ENCODE measurements at regions not wholly inside any gene's neighbourhood (a gene's known extent, or its start where the extent isn't known, plus 50 kb on each side); places are given as distances from the start of the nearest gene placed in this dataset.

GRCh38 chr5:84650429-84650828 is 265.7 kb upstream of the EDIL3 start:
- TF ChIP-seq SUZ12 (IDR thresholded peaks at IDR 0.05) (no peak), BHLHE40 (IDR thresholded peaks at IDR 0.05; ENCODE audit: borderline replicate concordance) (no peak), FOXK2 (IDR thresholded peaks at IDR 0.05) (no peak), LEF1 (IDR thresholded peaks at IDR 0.05; ENCODE audit: borderline replicate concordance) (no peak), CTBP1 (IDR thresholded peaks at IDR 0.05; ENCODE audit: borderline replicate concordance) (no peak), L3MBTL2 (conservative IDR thresholded peaks at IDR 0.05) (no peak), NFRKB (IDR thresholded peaks at IDR 0.05) (no peak), FOXM1 (IDR thresholded peaks at IDR 0.05; ENCODE audit: borderline replicate concordance) (no peak), SP1 (IDR thresholded peaks at IDR 0.05) (no peak), PKNOX1 (IDR thresholded peaks at IDR 0.05) (no peak), ELF4 (IDR thresholded peaks at IDR 0.05) (no peak), FOXA1 (IDR thresholded peaks at IDR 0.05) (no peak), HDGF (IDR thresholded peaks at IDR 0.05; ENCODE audit: borderline replicate concordance) (no peak), TARDBP (IDR thresholded peaks at IDR 0.05) (no peak), ZNF384 (IDR thresholded peaks at IDR 0.05) (no peak), ARNT (IDR thresholded peaks at IDR 0.05) (no peak)
- DNase-seq (ENCODE audit: extremely low spot score): no peak
- ChIA-PET CTCF (no interaction called here), POLR2A (no interaction called here)

DNA sequence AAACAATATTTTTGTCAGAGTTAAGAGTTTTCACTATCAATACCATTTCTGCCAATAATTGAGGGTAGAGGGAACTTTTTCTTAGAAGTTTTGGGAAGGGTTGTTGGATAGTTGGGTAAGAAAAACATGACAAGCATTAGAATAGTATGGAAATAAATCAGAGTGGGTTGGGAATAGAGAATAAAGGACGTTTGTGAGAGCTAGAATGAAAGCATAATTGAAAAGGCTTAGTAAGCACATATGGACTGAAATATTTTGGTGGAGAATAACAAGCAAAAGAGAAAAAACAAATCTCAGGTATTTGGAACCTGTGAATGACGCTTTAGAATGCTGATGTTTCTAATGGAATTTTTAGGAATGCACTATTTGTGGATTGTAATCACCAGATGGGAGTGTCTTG is 262.9 kb upstream of the EDIL3 start:
- DNase-seq (ENCODE audit: extremely low spot score): no peak
- CTCF ChIA-PET: no interaction called here
- POLR2A ChIA-PET: no interaction called here
- TF ChIP-seq SUZ12 (IDR thresholded peaks at IDR 0.05) (no peak), HDGF (IDR thresholded peaks at IDR 0.05; ENCODE audit: borderline replicate concordance) (no peak), FOXM1 (IDR thresholded peaks at IDR 0.05; ENCODE audit: borderline replicate concordance) (no peak), ZNF384 (IDR thresholded peaks at IDR 0.05) (no peak), LEF1 (IDR thresholded peaks at IDR 0.05; ENCODE audit: borderline replicate concordance) (no peak), TARDBP (IDR thresholded peaks at IDR 0.05) (no peak), ELF4 (IDR thresholded peaks at IDR 0.05) (no peak), PKNOX1 (IDR thresholded peaks at IDR 0.05) (no peak), SP1 (IDR thresholded peaks at IDR 0.05) (no peak), ARNT (IDR thresholded peaks at IDR 0.05) (no peak), L3MBTL2 (conservative IDR thresholded peaks at IDR 0.05) (no peak)

GRCh38 chr5:84642795-84643194 is 258.1 kb upstream of the EDIL3 start:
- TF ChIP-seq FOXM1 (IDR thresholded peaks at IDR 0.05; ENCODE audit: borderline replicate concordance): no peak
- no peak for TF ChIP-seq ZNF384 (IDR thresholded peaks at IDR 0.05)
- no peak for TF ChIP-seq NFRKB (IDR thresholded peaks at IDR 0.05)
- TF ChIP-seq ARNT (IDR thresholded peaks at IDR 0.05): no peak
- no peak for TF ChIP-seq BHLHE40 (IDR thresholded peaks at IDR 0.05; ENCODE audit: borderline replicate concordance)
- TF ChIP-seq HDGF (IDR thresholded peaks at IDR 0.05; ENCODE audit: borderline replicate concordance): no peak
- TF ChIP-seq FOXA1 (IDR thresholded peaks at IDR 0.05): no peak
- TF ChIP-seq CTBP1 (IDR thresholded peaks at IDR 0.05; ENCODE audit: borderline replicate concordance): no peak
- TF ChIP-seq LEF1 (IDR thresholded peaks at IDR 0.05; ENCODE audit: borderline replicate concordance): no peak
- no peak for TF ChIP-seq FOXK2 (IDR thresholded peaks at IDR 0.05)
- no peak for TF ChIP-seq SP1 (IDR thresholded peaks at IDR 0.05)
- no peak for TF ChIP-seq PKNOX1 (IDR thresholded peaks at IDR 0.05)
- no peak for TF ChIP-seq ELF4 (IDR thresholded peaks at IDR 0.05)
- no peak for TF ChIP-seq TARDBP (IDR thresholded peaks at IDR 0.05)
- TF ChIP-seq SUZ12 (IDR thresholded peaks at IDR 0.05): no peak
- TF ChIP-seq L3MBTL2 (conservative IDR thresholded peaks at IDR 0.05): no peak
- DNase-seq (ENCODE audit: extremely low spot score): no peak
- POLR2A ChIA-PET: no interaction called here
- CTCF ChIA-PET: no interaction called here

DNA sequence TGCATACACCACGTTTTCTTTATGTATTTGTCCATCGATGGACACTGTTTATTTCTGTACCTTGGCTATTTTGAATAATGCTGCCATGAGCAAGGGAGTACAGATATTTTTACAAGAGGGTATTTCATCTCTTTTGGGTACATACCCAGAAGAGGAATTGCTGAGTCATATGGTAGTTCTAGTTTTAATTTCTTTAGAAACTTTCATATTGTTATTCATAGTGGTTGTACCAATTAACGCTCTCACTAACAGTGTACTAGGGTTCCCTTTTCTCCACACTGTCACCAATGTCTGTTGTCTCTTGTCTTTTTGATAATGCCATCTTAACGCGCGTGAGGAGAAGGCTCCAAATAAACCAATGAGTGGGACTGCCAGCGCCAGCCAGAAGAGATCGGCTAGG is 257.6 kb upstream of the EDIL3 start:
- no peak for DNase-seq (ENCODE audit: extremely low spot score)
- TF ChIP-seq LEF1 (IDR thresholded peaks at IDR 0.05; ENCODE audit: borderline replicate concordance) (no peak), FOXK2 (IDR thresholded peaks at IDR 0.05) (no peak), PKNOX1 (IDR thresholded peaks at IDR 0.05) (no peak), ELF4 (IDR thresholded peaks at IDR 0.05) (no peak), CTBP1 (IDR thresholded peaks at IDR 0.05; ENCODE audit: borderline replicate concordance) (no peak), FOXA1 (IDR thresholded peaks at IDR 0.05) (no peak)
- CTCF ChIA-PET: no interaction called here
- POLR2A ChIA-PET: no interaction called here

GRCh38 chr5:84637662-84638375 is 253.1 kb upstream of the EDIL3 start:
- TF ChIP-seq ZNF384 (IDR thresholded peaks at IDR 0.05) (no peak), PKNOX1 (IDR thresholded peaks at IDR 0.05) (no peak), ARNT (IDR thresholded peaks at IDR 0.05) (no peak), NFRKB (IDR thresholded peaks at IDR 0.05) (no peak), SUZ12 (IDR thresholded peaks at IDR 0.05) (no peak), TARDBP (IDR thresholded peaks at IDR 0.05) (no peak), HDGF (IDR thresholded peaks at IDR 0.05; ENCODE audit: borderline replicate concordance) (no peak)
- ChIA-PET CTCF (no interaction called here), POLR2A (no interaction called here)
- no peak for DNase-seq (ENCODE audit: extremely low spot score)
